Erythroblast (primary cell): ENCODE measurements at regions not wholly inside any gene's neighbourhood (a gene's known extent, or its start where the extent isn't known, plus 50 kb on each side); places are given as distances from the start of the nearest gene placed in this dataset.

Experiments used
- GATA1 ChIP-seq: IDR thresholded peaks from 2 replicates; pipeline ENCODE4 v1.6.1; 2011; ENCODE audit warnings: low read depth, mild to moderate bottlenecking, control low read depth, low read length, moderate library complexity
- POLR2A ChIP-seq: IDR thresholded peaks from 2 replicates; pipeline ENCODE4 v1.6.1; 2011; ENCODE audit warnings: mild to moderate bottlenecking, low read length

- TF ChIP-seq POLR2A (no peak), GATA1 (no peak)
These were observed 82.8 kb upstream of the HMGXB4 start for GRCh38 chr22:35174401-35175038.
